ENCODE measurements at regions not wholly inside any gene's neighbourhood (a gene's known extent, or its start where the extent isn't known, plus 50 kb on each side); places are given as distances from the start of the nearest gene placed in this dataset.
"Not testable (repeated sequence)": the region's sequence is repeated elsewhere in the genome, so short reads cannot be mapped to it uniquely, and the experiment has no call there.

GRCh38 chr6:119665432-119665831 lies 315.9 kb upstream of the MAN1A1 start:
- intact Hi-C loops (cut with micrococcal nuclease; ENCODE audit: unreplicated experiment); CTCF ChIA-PET (ENCODE audit: low intra/inter-chr PET ratio, low total read pairs); FAIRE-seq: not testable (repeated sequence)

GRCh38 chr6:119661628-119662027 lies 312.1 kb upstream of the MAN1A1 start:
- ChIA-PET POLR2A (no interaction called here), CTCF (ENCODE audit: low intra/inter-chr PET ratio, low total read pairs) (no interaction called here)
- Histone ChIP-seq H3K9ac (ENCODE audit: insufficient read depth, low read depth, low read length) (no peak overlapping the region), H2AFZ (ENCODE audit: low read length) (no peak overlapping the region), H3K36me3 (replicated peaks in 1 of 2; ENCODE audit: control insufficient read depth in 1 of 2, insufficient read depth in 2 of 2, low read length in 2 of 2) (no peaks in the 10 kb centered on the region), H3K4me1 (ENCODE audit: insufficient read depth, low read length) (no peaks in the 10 kb centered on the region), H3K9me3 (ENCODE audit: low read length) (no peaks in the 10 kb centered on the region), H4K20me1 (ENCODE audit: insufficient read depth, low read length) (no peaks in the 10 kb centered on the region), H3K79me2 (ENCODE audit: insufficient read depth, low read length) (no peaks in the 10 kb centered on the region), H3K27ac (ENCODE audit: extremely low read length, insufficient read depth, low read length) (no peak overlapping the region), H3K27me3 (ENCODE audit: control insufficient read depth in 1 of 2, insufficient read depth in 2 of 2, low read length in 2 of 2) (no peaks in the 10 kb centered on the region), H3K4me3 (replicated peaks in 1 of 3; ENCODE audit: insufficient read depth in 1 of 3, low read depth in 2 of 3, low read length in 3 of 3) (no peak overlapping the region), H3K4me2 (ENCODE audit: low read depth, low read length) (no peak overlapping the region)
- no peak for ATAC-seq
- BruUV-seq (replicated peaks) = no TSS peak
- in situ Hi-C loops (cut with HindIII; ENCODE audit: extremely low pct_ligation_motif_present, low pct_unique_long_range_greater_than_20kb) = no loop called here
- TF ChIP-seq ZSCAN9 (CRISPR knock-in tag; IDR thresholded peaks at IDR 0.05; ENCODE audit: borderline replicate concordance) = no peak
- peak; percentile 29 for TF ChIP-seq CREB1 (IDR thresholded peaks at IDR 0.05)
- no peak for TF ChIP-seq CREB1 (CRISPR knock-in tag; IDR thresholded peaks at IDR 0.05)
- no peak for TF ChIP-seq ZNF788 (CRISPR knock-in tag; IDR thresholded peaks at IDR 0.05; ENCODE audit: borderline replicate concordance)
- TF ChIP-seq MAX (IDR thresholded peaks at IDR 0.05) = no peak
- no peak for TF ChIP-seq ZBTB8A (CRISPR knock-in tag; IDR thresholded peaks at IDR 0.05; ENCODE audit: borderline replicate concordance, low read depth)
- TF ChIP-seq ZNF883 (CRISPR knock-in tag; IDR thresholded peaks at IDR 0.05; ENCODE audit: not compliant biosample characterization) = no peak
- FAIRE-seq = no peak
- no peak for DNase-seq (ENCODE audit: low spot score)
- intact Hi-C loops (cut with micrococcal nuclease; ENCODE audit: unreplicated experiment) = no loop called here

More at GRCh38 chr6:119665432-119665831, 315.9 kb upstream of the MAN1A1 start:
- TF ChIP-seq ZNF850 (CRISPR knock-in tag; conservative IDR thresholded peaks at IDR 0.05) = peak; percentile 85; the same call in 1 of the 2 replicates
- WGBS (ENCODE audit: low lambda C conversion rate) = 65% methylated on average over 5 of the region's 10 CpGs
- BruUV-seq (replicated peaks); H3K36me3 ChIP-seq (replicated peaks in 1 of 2; ENCODE audit: control insufficient read depth in 1 of 2, insufficient read depth in 2 of 2, low read length in 2 of 2); H3K9ac ChIP-seq (ENCODE audit: insufficient read depth, low read depth, low read length); H3K9me3 ChIP-seq (ENCODE audit: low read length); H3K79me2 ChIP-seq (ENCODE audit: insufficient read depth, low read length); POLR2A ChIA-PET; H2AFZ ChIP-seq (ENCODE audit: low read length); H3K4me1 ChIP-seq (ENCODE audit: insufficient read depth, low read length); H3K4me2 ChIP-seq (ENCODE audit: low read depth, low read length); H3K27me3 ChIP-seq (ENCODE audit: control insufficient read depth in 1 of 2, insufficient read depth in 2 of 2, low read length in 2 of 2); H3K4me3 ChIP-seq (replicated peaks in 1 of 3; ENCODE audit: insufficient read depth in 1 of 3, low read depth in 2 of 3, low read length in 3 of 3); in situ Hi-C loops (cut with HindIII; ENCODE audit: extremely low pct_ligation_motif_present, low pct_unique_long_range_greater_than_20kb); H4K20me1 ChIP-seq (ENCODE audit: insufficient read depth, low read length); ATAC-seq; H3K27ac ChIP-seq (ENCODE audit: extremely low read length, insufficient read depth, low read length); DNase-seq (ENCODE audit: low spot score): not testable (repeated sequence)
